ENCODE measurements at regions not wholly inside any gene's neighbourhood (a gene's known extent, or its start where the extent isn't known, plus 50 kb on each side); places are given as distances from the start of the nearest gene placed in this dataset.
A peak's percentile ranks its signal among the peaks of the same experiment; 100 is the strongest.

DNA sequence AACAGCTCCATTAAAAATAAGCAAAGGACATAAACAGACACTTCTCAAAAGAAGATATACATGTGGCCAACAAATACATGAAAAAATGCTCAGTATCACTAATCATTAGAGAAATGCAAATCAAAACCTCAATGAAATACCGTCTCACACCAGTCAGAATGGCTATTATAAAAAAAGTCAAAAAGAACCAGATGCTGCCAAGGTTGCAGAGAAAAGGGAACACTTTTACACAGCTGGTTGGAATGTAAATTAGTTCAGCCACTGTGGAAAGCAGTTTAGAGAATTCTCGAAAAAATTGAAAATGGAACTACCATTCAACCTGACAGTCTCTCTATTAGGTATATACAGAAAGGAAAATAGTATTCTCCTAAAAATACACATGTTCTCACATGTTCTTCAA lies 102.4 kb upstream of the FIBIN start:
- Histone ChIP-seq H3K27ac (no peak overlapping the region), H3K36me3 (no peaks in the 10 kb centered on the region), H3K9me3 (peaks cover 0 to 12% of the 10 kb centered on the region in 2 donors), H3K4me1 (no peaks in the 10 kb centered on the region), H3K27me3 (no peaks in the 10 kb centered on the region), H3K4me3 (no peak overlapping the region)
- intact Hi-C loops (cut with DNase I; ENCODE audit: low total_unique reads): no loop called here
- DNase-seq (ENCODE audit: low spot score in 2 of 2): no peak
- TF ChIP-seq POLR2A (IDR thresholded peaks at IDR 0.05) (no peak), POLR2AphosphoS5 (IDR thresholded peaks at IDR 0.05) (no peak)
- TF ChIP-seq, protein P1, sequence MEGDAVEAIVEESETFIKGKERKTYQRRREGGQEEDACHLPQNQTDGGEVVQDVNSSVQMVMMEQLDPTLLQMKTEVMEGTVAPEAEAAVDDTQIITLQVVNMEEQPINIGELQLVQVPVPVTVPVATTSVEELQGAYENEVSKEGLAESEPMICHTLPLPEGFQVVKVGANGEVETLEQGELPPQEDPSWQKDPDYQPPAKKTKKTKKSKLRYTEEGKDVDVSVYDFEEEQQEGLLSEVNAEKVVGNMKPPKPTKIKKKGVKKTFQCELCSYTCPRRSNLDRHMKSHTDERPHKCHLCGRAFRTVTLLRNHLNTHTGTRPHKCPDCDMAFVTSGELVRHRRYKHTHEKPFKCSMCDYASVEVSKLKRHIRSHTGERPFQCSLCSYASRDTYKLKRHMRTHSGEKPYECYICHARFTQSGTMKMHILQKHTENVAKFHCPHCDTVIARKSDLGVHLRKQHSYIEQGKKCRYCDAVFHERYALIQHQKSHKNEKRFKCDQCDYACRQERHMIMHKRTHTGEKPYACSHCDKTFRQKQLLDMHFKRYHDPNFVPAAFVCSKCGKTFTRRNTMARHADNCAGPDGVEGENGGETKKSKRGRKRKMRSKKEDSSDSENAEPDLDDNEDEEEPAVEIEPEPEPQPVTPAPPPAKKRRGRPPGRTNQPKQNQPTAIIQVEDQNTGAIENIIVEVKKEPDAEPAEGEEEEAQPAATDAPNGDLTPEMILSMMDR (IDR thresholded peaks at IDR 0.05): no peak

DNA sequence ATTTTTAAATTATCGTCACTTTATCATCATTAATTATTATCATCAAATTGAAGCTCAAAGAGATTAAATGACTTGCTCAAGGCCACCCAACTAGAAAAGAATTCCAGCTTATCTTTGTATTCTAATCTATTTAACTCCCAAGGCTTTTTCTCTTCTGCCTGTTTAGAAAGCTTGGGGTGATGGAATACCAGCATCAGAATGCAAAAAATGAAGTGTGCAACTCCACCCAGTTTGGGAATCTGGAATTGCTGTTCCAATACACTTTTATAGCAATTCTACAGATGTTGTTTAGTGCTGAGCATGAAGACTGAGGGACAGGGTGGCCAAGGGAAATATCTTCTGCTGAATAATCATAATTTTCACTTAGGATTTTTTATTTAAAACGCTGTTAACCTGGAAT lies 97.2 kb upstream of the FIBIN start:
- Histone ChIP-seq H3K4me1 (no peaks in the 10 kb centered on the region), H3K27me3 (no peaks in the 10 kb centered on the region), H3K27ac (no peak overlapping the region), H3K4me3 (no peak overlapping the region), H3K36me3 (no peaks in the 10 kb centered on the region), H3K9me3 (peaks cover 0 to 12% of the 10 kb centered on the region in 2 donors)
- TF ChIP-seq POLR2AphosphoS5 (IDR thresholded peaks at IDR 0.05): no peak
- no peak for TF ChIP-seq POLR2A (IDR thresholded peaks at IDR 0.05)
- TF ChIP-seq, protein P1 (IDR thresholded peaks at IDR 0.05): no peak
- intact Hi-C loops (cut with DNase I; ENCODE audit: low total_unique reads): no loop called here
- no peak for DNase-seq (ENCODE audit: low spot score in 2 of 2)

DNA sequence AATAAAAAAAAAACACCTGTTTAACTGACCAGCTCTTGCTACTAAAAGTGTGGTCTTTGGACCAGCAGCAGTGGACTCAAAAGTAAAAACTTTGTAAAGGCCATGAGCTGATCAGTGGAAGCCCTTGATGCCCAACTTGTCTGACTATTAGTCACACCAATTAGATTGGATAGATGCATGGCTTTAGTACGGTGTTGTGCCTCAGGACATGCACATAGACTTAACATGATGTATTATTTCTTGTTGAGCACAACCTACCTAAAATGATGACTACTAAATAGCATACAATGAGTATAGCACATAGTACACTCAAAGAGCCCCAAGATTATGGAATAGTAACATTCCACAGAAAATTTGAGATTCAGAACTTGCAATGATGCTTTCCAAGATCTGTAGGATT lies 95.1 kb upstream of the FIBIN start:
- no peak for DNase-seq (ENCODE audit: low spot score in 2 of 2)
- H3K27me3 ChIP-seq: no peaks in the 10 kb centered on the region
- peaks cover 0 to 12% of the 10 kb centered on the region in 2 donors for H3K9me3 ChIP-seq
- H3K27ac ChIP-seq: no peak overlapping the region
- TF ChIP-seq POLR2A (IDR thresholded peaks at IDR 0.05): no peak
- TF ChIP-seq POLR2AphosphoS5 (IDR thresholded peaks at IDR 0.05): no peak
- TF ChIP-seq, protein P1 (IDR thresholded peaks at IDR 0.05): no peak
- intact Hi-C loops (cut with DNase I; ENCODE audit: low total_unique reads): no loop called here
- no peak overlapping the region for H3K4me3 ChIP-seq
- no peaks in the 10 kb centered on the region for H3K4me1 ChIP-seq
- no peaks in the 10 kb centered on the region for H3K36me3 ChIP-seq

DNA sequence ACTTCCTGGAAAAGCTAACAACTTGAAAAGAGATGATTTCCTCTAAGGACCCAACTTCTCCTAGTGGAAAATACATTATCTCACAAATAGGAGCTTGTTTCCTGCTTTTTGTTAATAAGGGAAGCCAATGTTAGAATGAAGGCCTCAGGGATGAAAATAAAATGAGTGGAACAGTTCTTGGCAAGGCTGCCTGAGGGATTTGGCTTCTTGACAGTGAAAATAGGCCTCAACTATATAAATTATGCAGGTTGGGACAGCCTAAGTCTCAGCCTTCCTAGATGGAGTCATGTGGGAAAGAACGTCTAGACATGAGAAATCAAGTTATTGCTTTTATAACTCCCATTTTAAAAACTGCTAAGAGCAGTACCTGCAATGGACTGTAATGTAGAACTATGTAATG lies 92.8 kb upstream of the FIBIN start:
- intact Hi-C loops (cut with DNase I; ENCODE audit: low total_unique reads): no loop called here
- no peaks in the 10 kb centered on the region for H3K27me3 ChIP-seq
- H3K4me1 ChIP-seq: no peaks in the 10 kb centered on the region
- TF ChIP-seq POLR2AphosphoS5 (IDR thresholded peaks at IDR 0.05): no peak
- TF ChIP-seq, protein P1 (IDR thresholded peaks at IDR 0.05): no peak
- peak overlapping the region in 1 of 2 donors; percentile 4 for H3K27ac ChIP-seq
- DNase-seq (ENCODE audit: low spot score in 2 of 2): no peak
- H3K9me3 ChIP-seq: no peaks in the 10 kb centered on the region
- H3K36me3 ChIP-seq: no peaks in the 10 kb centered on the region
- H3K4me3 ChIP-seq: no peak overlapping the region

DNA sequence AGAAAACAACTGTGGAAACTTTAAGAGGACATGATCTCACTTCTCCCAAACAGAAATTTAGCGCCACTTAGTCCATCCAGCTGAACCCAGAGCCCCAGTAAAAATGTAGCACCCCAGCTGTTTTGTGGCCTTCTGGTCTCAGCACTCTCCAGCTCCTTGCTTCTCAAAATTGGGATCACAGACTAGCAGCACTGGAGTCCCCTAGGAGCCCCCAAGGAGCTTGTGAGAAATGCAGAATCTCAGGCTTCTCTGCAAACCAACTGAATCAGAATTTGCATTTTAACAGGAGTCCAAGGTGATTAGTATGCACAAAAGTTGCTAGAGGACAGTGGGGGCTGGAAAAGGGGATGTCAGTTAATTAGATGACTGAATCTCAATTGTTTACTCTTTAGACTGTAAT lies 89.8 kb upstream of the FIBIN start:
- DNase-seq (ENCODE audit: low spot score in 2 of 2): no peak
- no peaks in the 10 kb centered on the region for H3K27me3 ChIP-seq
- TF ChIP-seq POLR2AphosphoS5 (IDR thresholded peaks at IDR 0.05): no peak
- no peak for TF ChIP-seq POLR2A (IDR thresholded peaks at IDR 0.05)
- TF ChIP-seq, protein P1 (IDR thresholded peaks at IDR 0.05): no peak
- H3K27ac ChIP-seq: no peak overlapping the region
- no peaks in the 10 kb centered on the region for H3K4me1 ChIP-seq
- intact Hi-C loops (cut with DNase I; ENCODE audit: low total_unique reads): no loop called here
- no peaks in the 10 kb centered on the region for H3K36me3 ChIP-seq
- H3K4me3 ChIP-seq: no peak overlapping the region
- H3K9me3 ChIP-seq: no peaks in the 10 kb centered on the region

Data from breast epithelium (tissue), 4 donors.